GM18873 (cell line): ENCODE measurements at regions not wholly inside any gene's neighbourhood (a gene's known extent, or its start where the extent isn't known, plus 50 kb on each side); places are given as distances from the start of the nearest gene placed in this dataset.

Source experiments
- ATAC-seq: cut with Tn5 transposase; IDR thresholded peaks from one replicate; pipeline ENCODE4 v1.9.1; 2021; ENCODE audit warnings: mild to moderate bottlenecking, moderate library complexity, moderate number of reproducible peaks; ENCODE audit not compliant: unreplicated experiment, low FRiP score

DNA sequence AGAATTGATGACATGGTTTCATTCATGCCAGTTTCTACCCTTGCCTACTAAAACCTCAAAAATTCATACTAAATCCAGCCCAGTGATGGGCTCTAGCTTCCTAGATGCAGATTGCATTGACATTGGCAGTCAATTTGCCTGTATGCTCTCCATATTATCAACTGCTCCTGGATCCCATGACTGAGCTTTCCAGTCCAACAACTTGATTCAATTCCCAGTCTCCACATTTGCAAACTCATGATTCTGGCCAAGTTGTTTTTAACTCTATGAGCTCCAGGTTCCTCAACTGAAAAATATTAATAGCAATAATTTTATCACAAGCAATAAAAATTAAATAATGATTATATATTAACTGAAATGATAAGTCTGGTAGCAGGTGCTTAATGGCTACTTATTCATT is 51.0 kb upstream of the DSC1 start:
- ATAC-seq, result no peak

DNA sequence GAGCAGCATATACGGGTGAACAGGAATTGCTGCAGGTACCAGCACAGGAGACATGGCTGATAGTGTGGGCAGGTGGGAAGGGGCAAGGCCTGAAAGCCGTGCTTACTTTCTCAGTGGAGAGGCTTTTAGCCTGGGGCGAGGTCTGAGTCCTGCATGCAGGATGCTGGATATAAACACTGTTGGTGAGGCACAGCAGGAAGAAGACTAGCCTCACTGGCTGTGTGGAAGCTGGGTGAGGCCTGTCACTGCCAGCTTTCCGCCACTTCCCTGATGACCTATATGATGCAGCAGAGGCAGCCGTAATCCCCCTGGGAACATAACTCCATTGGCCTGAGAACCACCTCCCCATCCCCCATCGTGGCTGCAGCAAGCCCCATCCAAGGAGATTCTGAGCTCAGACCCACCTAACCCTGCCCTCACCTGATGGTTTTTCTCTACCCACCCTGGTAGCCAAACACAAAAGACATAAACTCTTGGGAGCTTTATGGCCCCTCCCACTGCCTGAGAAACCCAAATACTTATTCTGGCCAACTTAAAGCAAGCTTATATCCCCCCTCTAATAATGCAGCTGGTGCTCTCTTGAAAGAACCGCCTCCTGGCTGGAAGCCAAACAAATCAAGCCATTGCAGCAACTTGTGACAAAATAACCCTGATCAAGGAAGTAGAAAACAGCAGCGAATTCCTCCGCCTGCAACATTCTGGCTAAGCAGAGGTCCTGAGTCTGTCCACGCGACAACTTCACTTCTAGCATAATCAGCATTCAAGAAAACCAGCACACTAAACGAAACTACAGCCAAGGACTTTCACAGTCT is 54.6 kb upstream of the DSC1 start:
- no peak for ATAC-seq

DNA sequence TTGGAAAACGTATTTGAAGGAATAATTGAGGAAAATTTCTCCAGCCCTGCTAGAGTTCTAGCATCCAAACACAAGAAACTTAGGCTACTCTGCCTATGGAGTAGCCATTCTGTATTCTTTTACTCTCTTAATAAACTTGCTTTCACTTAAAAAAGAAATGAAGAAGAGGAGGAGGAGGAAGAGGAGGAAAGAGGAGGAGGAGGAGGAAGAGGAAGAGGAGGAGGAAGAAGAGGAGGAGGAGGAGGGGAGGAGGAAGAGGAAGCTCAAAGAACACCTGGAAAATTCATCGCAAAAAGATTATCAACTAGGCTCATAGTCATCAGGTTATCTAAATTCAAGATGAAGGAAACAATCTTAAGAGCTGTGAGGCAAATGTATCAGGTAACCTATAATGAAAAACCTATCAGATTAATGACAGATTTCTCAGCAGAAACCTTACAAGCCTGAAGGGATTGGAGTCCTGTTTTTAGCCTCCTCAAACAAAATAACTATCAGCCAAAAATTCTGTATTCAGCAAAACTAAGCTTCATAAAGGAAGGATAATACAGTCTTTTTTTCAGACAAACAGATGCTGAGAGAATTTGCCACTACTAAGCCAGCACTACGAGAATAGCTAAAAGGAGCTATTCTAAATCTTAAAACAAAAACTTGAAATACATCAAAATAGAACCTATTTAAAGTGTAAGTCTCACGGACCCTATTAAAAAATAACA is 56.2 kb upstream of the DSC1 start:
- ATAC-seq, result no peak

GRCh38 chr18:31219395-31219794 is 56.7 kb upstream of the DSC1 start:
- no peak for ATAC-seq

GRCh38 chr18:31223371-31223770 is 60.7 kb upstream of the DSC1 start:
- ATAC-seq, result no peak

GRCh38 chr18:31225668-31226067 is 63.0 kb upstream of the DSC1 start:
- ATAC-seq, result no peak

GRCh38 chr18:31227497-31228229 is 65.0 kb upstream of the DSC1 start:
- ATAC-seq, result no peak

- no peak for ATAC-seq
Observed at GRCh38 chr18:31229829-31230228, 67.2 kb upstream of the DSC1 start.

DNA sequence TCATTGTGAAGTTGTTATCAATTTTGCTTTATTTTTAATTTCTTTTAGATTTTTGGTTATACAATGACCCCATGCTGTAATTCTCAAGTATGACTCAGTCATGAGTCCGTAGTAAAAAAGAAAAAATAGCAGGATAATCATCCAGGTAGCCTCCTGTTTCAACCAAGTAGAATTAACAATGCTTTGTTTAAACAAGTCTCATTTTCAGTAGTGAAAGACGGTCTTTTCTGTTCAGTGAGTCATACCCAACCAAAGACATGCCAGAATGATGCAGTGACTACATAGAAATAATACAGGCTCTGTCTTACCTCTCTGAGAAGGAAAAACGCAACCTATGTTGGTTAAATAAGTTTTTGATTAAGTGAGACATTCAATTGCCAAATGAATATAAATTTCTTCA is 67.8 kb upstream of the DSC1 start:
- ATAC-seq, result no peak

GRCh38 chr18:31232013-31232412 is 69.4 kb upstream of the DSC1 start:
- ATAC-seq, result no peak

- no peak for ATAC-seq
Observed at GRCh38 chr18:31232775-31233424, 70.2 kb upstream of the DSC1 start.

- ATAC-seq, result no peak
Observed at GRCh38 chr18:31233621-31234275, 71.1 kb upstream of the DSC1 start.

- ATAC-seq, result no peak
Observed at GRCh38 chr18:31235856-31236255, 73.2 kb upstream of the DSC1 start.

DNA sequence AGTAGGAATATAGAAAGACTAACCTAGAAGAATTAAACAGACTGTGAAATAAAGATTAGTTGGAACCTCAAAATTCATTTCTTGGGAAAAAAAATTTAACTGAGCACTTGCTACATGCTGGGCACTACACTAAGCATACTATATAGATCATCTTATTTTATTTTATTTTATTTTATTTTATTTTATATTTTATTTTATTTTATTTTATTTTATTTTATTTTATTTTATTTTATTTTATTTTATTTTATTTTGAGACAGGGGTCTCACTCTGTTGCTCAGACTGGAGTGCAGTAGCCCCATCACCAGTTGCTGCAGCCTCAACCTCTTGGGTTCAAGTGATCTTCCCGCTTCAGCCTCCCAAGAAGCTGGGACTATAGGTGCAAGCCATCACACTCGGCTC is 74.5 kb upstream of the DSC1 start:
- no peak for ATAC-seq

DNA sequence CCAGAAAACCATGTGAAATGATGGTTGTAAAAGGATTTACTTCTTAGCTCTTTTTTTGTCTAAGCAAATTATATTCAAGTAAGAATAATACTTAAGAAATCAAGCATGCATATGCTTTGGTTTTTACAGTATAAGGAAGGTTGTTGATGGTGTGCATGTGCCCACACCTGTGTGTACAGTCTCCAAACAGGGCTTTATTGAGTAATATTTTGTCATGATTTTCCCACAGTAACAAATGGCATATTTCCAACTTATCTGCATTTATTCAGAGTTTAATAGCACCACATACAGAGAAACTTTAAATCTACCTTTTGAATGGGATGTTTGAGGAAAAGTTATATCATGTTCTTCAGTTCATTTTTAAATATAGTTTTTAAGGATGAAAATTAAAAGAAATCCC is 76.5 kb upstream of the DSG1 start:
- ATAC-seq, result no peak

GRCh38 chr18:31241900-31242409 is 76.0 kb upstream of the DSG1 start:
- ATAC-seq, result no peak

GRCh38 chr18:31243740-31244512 is 74.0 kb upstream of the DSG1 start:
- ATAC-seq, result no peak

- no peak for ATAC-seq
Observed at GRCh38 chr18:31244771-31245394, 73.1 kb upstream of the DSG1 start.

DNA sequence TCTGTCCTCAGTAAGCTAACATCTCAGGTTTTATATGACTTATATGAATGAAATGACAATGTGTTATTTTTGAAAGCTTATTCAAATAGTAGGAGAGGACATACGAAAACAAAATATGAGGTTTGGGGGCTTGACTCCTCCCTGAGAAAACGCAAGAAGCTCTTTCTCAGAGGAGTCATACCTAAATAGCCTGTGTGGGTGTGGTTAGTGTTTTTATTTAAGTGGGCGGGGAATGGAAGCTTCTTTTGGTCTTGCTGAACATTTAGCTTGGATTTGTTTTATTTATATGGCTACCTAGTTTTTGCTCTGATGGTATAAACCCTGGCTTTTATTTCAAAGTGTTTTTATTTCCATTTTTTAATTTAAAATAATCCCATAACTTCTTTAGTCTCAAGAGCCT is 72.1 kb upstream of the DSG1 start:
- no peak for ATAC-seq
